ENCODE measurements at regions not wholly inside any gene's neighbourhood (a gene's known extent, or its start where the extent isn't known, plus 50 kb on each side); places are given as distances from the start of the nearest gene placed in this dataset.

DNA sequence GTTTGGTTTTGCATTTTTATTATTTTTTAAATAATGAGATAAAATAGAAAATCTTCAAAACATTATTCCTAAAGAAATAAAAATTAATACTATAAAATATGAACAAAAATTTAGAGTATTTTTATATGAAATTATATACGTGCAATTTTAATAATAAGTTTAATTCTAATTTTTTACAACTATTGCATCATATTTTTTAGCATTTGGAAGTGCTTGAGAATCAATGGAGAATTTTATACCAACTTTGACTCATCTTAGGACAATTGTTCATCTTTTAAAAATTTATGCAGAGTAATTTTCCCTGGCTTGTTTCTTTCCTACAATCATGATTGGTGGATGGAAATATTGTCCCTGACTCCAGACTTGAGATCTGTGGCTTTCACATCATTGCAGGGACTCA is 362.5 kb downstream of the MRPL39 start:
- H3K27ac ChIP-seq, result no peak overlapping the region
- no peak overlapping the region for H3K4me3 ChIP-seq
- H3K9me3 ChIP-seq, result no peaks in the 10 kb centered on the region
- no peaks in the 10 kb centered on the region for H3K4me1 ChIP-seq
- H3K27me3 ChIP-seq (ENCODE audit: low read depth), result no peaks in the 10 kb centered on the region
- intact Hi-C loops (cut with DNase I), result no loop called here
- H3K36me3 ChIP-seq, result no peaks in the 10 kb centered on the region
- ATAC-seq, result no peak
- TF ChIP-seq, protein P1, sequence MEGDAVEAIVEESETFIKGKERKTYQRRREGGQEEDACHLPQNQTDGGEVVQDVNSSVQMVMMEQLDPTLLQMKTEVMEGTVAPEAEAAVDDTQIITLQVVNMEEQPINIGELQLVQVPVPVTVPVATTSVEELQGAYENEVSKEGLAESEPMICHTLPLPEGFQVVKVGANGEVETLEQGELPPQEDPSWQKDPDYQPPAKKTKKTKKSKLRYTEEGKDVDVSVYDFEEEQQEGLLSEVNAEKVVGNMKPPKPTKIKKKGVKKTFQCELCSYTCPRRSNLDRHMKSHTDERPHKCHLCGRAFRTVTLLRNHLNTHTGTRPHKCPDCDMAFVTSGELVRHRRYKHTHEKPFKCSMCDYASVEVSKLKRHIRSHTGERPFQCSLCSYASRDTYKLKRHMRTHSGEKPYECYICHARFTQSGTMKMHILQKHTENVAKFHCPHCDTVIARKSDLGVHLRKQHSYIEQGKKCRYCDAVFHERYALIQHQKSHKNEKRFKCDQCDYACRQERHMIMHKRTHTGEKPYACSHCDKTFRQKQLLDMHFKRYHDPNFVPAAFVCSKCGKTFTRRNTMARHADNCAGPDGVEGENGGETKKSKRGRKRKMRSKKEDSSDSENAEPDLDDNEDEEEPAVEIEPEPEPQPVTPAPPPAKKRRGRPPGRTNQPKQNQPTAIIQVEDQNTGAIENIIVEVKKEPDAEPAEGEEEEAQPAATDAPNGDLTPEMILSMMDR (IDR thresholded peaks at IDR 0.05), result no peak
- DNase-seq, result no peak

GRCh38 chr21:25243808-25244207 is 363.5 kb downstream of the MRPL39 start:
- TF ChIP-seq, protein P1 (IDR thresholded peaks at IDR 0.05), result no peak
- no peak for ATAC-seq
- no peaks in the 10 kb centered on the region for H3K27me3 ChIP-seq (ENCODE audit: low read depth)
- no peaks in the 10 kb centered on the region for H3K36me3 ChIP-seq
- H3K4me1 ChIP-seq, result no peaks in the 10 kb centered on the region
- intact Hi-C loops (cut with DNase I), result no loop called here
- no peak overlapping the region for H3K27ac ChIP-seq
- no peak for DNase-seq
- no peak overlapping the region for H3K4me3 ChIP-seq
- no peaks in the 10 kb centered on the region for H3K9me3 ChIP-seq

DNA sequence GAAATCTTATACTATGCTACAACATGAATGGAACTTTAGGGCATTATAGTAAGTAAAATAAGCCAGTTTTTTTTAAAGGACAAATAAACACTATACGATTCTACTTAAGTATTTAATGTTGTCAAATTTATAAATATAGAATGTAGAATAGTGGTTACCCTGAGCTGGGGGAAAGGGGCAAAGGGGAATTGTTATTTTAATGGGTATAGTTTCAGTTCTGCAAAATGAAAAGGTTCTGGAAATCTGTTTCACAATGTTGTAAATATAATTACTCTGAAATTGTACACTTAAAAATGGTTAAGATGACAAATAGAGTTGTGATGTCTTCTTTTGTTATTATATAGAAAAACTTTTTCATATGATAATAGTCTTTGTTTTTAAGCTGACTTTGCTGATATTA is 366.3 kb downstream of the MRPL39 start:
- Histone ChIP-seq H3K4me3 (no peak overlapping the region), H3K4me1 (no peaks in the 10 kb centered on the region), H3K27ac (no peak overlapping the region), H3K27me3 (ENCODE audit: low read depth) (no peaks in the 10 kb centered on the region), H3K9me3 (no peaks in the 10 kb centered on the region), H3K36me3 (no peaks in the 10 kb centered on the region)
- no peak for DNase-seq
- intact Hi-C loops (cut with DNase I), result no loop called here
- TF ChIP-seq, protein P1 (IDR thresholded peaks at IDR 0.05), result no peak
- no peak for ATAC-seq

- Histone ChIP-seq H3K4me1 (no peaks in the 10 kb centered on the region), H3K36me3 (no peaks in the 10 kb centered on the region), H3K9me3 (no peaks in the 10 kb centered on the region), H3K27ac (no peak overlapping the region), H3K27me3 (ENCODE audit: low read depth) (no peaks in the 10 kb centered on the region), H3K4me3 (no peak overlapping the region)
- no peak for DNase-seq
- ATAC-seq, result no peak
- intact Hi-C loops (cut with DNase I), result no loop called here
- TF ChIP-seq, protein P1 (IDR thresholded peaks at IDR 0.05), result no peak
Observed at GRCh38 chr21:25234857-25235801, 372.2 kb downstream of the MRPL39 start.

- TF ChIP-seq, protein P1 (IDR thresholded peaks at IDR 0.05), result no peak
- no peak for DNase-seq
- no peaks in the 10 kb centered on the region for H3K4me1 ChIP-seq
- ATAC-seq, result no peak
- H3K27ac ChIP-seq, result no peak overlapping the region
- intact Hi-C loops (cut with DNase I), result no loop called here
- H3K27me3 ChIP-seq (ENCODE audit: low read depth), result no peaks in the 10 kb centered on the region
- no peaks in the 10 kb centered on the region for H3K36me3 ChIP-seq
- H3K4me3 ChIP-seq, result no peak overlapping the region
- H3K9me3 ChIP-seq, result peaks cover 25% of the 10 kb centered on the region
Observed at GRCh38 chr21:25220954-25221353, 386.3 kb downstream of the MRPL39 start.
